MCF 10A (cell line): ENCODE measurements at regions not wholly inside any gene's neighbourhood (a gene's known extent, or its start where the extent isn't known, plus 50 kb on each side); places are given as distances from the start of the nearest gene placed in this dataset.

Experiments
- BruUV-seq: library from RNA; stranded (reverse); fragments of 400-500 nt; replicated peaks from 2 replicates; lab custom pipeline; 2021; lab: Mats Ljungman, UMichigan
- CTCF ChIA-PET: fragments of 300-600 bp; sonication (Branson Sonifier 250); formaldehyde crosslinking; extraction: SDS; loops from one replicate; lab custom pipeline; 2021; ENCODE audit warnings: antibody characterized with exemption, inconsistent platforms; lab: Yijun Ruan, JAX
- POLR2A ChIA-PET: fragments of 300-600, 350-650 bp; sonication (Branson Sonifier 250); formaldehyde crosslinking; extraction: SDS; loops from one replicate; lab custom pipeline; 2020; ENCODE audit warnings: antibody characterized with exemption, inconsistent platforms; lab: Yijun Ruan, JAX
- DNase-seq: peaks from one replicate; pipeline ENCODE4 v3.0.0-alpha.2; 2018; ENCODE audit not compliant: unreplicated experiment
- H3K27ac Mint-ChIP-seq: one replicate; pipeline ENCODE4 v1.8.0; 2022; ENCODE audit warnings: mild to moderate bottlenecking, low read depth, mixed read lengths; ENCODE audit not compliant: unreplicated experiment
- H3K27me3 Mint-ChIP-seq: one replicate; pipeline ENCODE4 v1.8.0; 2022; ENCODE audit warnings: mixed read lengths; ENCODE audit not compliant: insufficient read depth, unreplicated experiment
- H3K36me3 Mint-ChIP-seq: one replicate; pipeline ENCODE4 v1.8.0; 2022; ENCODE audit warnings: mild to moderate bottlenecking, moderate library complexity, mixed read lengths; ENCODE audit not compliant: insufficient read depth, unreplicated experiment
- H3K4me1 Mint-ChIP-seq: one replicate; pipeline ENCODE4 v1.8.0; 2022; ENCODE audit warnings: mixed read lengths; ENCODE audit not compliant: insufficient read depth, unreplicated experiment
- H3K4me3 Mint-ChIP-seq: one replicate; pipeline ENCODE4 v1.8.0; 2022; ENCODE audit warnings: mild to moderate bottlenecking, moderate library complexity, mixed read lengths; ENCODE audit not compliant: unreplicated experiment
- H3K9me3 Mint-ChIP-seq: one replicate; pipeline ENCODE4 v1.8.0; 2022; ENCODE audit warnings: mixed read lengths; ENCODE audit not compliant: unreplicated experiment
- intact Hi-C: fragments of 100-400 bp; cut with micrococcal nuclease; formaldehyde crosslinking; loops from 2 replicates; pipeline ENCODE4 v1.14.1; 2022
- TF ChIP-seq, protein P1 (sequence below): fragments of 200-600 bp; IDR thresholded peaks from one replicate; pipeline ENCODE4 v1.8.0; 2022; ENCODE audit warnings: antibody characterized with exemption, mild to moderate bottlenecking; ENCODE audit not compliant: unreplicated experiment

DNA sequence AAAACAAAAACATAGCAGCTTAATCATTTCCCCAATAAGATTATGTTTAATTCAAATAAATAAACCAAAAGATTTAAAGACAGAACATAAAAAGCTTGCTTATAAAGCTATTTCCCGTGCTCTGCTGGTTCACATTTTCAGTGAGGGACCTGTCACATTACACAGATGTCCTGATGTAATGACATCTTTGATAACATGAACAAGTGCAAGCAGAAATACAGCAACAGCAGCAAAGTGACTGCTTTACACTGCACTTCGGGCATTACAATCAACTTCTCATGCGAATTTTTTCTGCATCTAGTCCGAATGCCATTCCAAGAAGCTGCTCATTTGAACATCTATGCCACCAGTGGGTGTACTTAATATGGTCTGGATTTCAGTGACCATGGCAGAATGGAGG, 940.3 kb upstream of the IGFBP7 start:
- Mint-ChIP-seq H3K36me3 (no peaks in the 10 kb centered on the region), H3K4me1 (no peaks in the 10 kb centered on the region), H3K27me3 (no peaks in the 10 kb centered on the region), H3K27ac (no peak overlapping the region), H3K9me3 (peaks cover 9% of the 10 kb centered on the region), H3K4me3 (no peak overlapping the region)
- ChIA-PET POLR2A (no interaction called here), CTCF (interaction anchor here (1.0 to 1.2 kb wide), 2 partner anchors 12 to 624 kb away, joined by 4 to 6 read pairs; no protein-coding TSS in a partner anchor)
- intact Hi-C loops, result no loop called here
- TF ChIP-seq, protein P1, sequence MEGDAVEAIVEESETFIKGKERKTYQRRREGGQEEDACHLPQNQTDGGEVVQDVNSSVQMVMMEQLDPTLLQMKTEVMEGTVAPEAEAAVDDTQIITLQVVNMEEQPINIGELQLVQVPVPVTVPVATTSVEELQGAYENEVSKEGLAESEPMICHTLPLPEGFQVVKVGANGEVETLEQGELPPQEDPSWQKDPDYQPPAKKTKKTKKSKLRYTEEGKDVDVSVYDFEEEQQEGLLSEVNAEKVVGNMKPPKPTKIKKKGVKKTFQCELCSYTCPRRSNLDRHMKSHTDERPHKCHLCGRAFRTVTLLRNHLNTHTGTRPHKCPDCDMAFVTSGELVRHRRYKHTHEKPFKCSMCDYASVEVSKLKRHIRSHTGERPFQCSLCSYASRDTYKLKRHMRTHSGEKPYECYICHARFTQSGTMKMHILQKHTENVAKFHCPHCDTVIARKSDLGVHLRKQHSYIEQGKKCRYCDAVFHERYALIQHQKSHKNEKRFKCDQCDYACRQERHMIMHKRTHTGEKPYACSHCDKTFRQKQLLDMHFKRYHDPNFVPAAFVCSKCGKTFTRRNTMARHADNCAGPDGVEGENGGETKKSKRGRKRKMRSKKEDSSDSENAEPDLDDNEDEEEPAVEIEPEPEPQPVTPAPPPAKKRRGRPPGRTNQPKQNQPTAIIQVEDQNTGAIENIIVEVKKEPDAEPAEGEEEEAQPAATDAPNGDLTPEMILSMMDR, result no peak
- no peak for DNase-seq
- BruUV-seq, result no TSS peak

DNA sequence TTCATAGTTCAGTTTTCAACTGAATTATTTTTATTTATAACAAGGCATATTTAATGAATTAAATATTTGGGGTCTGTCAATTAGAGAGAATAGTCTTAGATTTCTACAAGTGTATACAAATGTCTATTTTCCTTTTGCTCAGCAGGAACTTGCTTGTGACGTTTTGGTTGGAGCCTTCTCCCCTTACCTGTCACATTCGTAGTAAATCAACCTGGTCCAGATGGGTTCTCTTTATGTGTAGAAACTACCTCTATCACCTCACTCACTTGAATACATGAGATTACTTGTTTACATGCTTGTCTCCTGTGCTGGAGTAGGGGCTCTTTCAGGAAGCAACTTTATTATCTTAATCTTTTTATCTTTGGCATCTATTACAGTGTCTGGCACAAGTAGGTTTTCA, 938.3 kb upstream of the IGFBP7 start:
- no TSS peak for BruUV-seq
- intact Hi-C loops, result no loop called here
- no peak for DNase-seq
- Mint-ChIP-seq H3K27me3 (no peaks in the 10 kb centered on the region), H3K9me3 (peaks cover 20% of the 10 kb centered on the region), H3K36me3 (no peaks in the 10 kb centered on the region), H3K27ac (no peak overlapping the region), H3K4me1 (no peaks in the 10 kb centered on the region), H3K4me3 (no peak overlapping the region)
- ChIA-PET POLR2A (no interaction called here), CTCF (interaction anchor here (0.6 kb wide), 1 partner anchor 270 kb away, joined by 3 read pairs; no protein-coding TSS in a partner anchor)
- TF ChIP-seq, protein P1, result no peak

DNA sequence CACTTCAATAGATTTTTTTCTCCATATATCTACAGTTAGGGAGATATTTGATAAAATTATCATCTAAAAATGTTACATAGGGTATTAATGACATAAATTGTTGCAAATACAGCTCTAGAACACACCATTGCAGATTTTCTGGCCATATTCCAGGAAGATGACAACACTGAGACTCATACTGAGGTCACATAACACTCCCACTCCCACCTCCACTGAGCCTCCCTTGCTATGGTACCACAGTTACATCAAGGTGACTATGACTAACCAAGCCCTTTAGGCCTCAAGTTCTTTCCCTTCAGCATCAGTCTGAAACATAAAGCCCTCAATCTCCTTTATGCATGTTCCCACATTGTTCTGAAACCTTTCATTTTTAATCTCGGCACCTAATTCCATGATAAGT, 932.0 kb upstream of the IGFBP7 start:
- H3K9me3 Mint-ChIP-seq, result peaks cover 15% of the 10 kb centered on the region
- TF ChIP-seq, protein P1, result no peak
- peak; percentile 32 for DNase-seq
- no peaks in the 10 kb centered on the region for H3K27me3 Mint-ChIP-seq
- no peak overlapping the region for H3K4me3 Mint-ChIP-seq
- CTCF ChIA-PET, result no interaction called here
- no peaks in the 10 kb centered on the region for H3K4me1 Mint-ChIP-seq
- intact Hi-C loops, result no loop called here
- POLR2A ChIA-PET, result no interaction called here
- H3K27ac Mint-ChIP-seq, result no peak overlapping the region
- no TSS peak for BruUV-seq
- no peaks in the 10 kb centered on the region for H3K36me3 Mint-ChIP-seq

DNA sequence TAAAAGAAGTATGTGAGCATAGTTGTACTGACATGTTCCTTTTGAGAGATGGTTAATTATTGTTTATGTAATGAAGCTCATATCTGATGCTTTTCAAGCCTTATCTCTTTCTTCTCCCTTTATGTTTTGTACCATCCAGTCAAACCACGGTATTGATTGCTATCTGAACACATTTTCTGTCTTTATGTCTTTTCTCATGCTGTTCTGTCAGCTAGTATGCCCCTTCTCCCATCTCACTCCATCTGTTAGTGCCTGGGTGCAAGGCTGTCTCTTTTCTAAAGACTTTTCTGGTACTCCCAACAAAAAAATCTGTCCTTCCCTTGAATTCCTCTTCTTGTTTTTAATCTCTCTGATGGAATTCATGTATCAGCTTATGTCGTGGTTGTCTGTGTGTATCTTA, 883.8 kb upstream of the IGFBP7 start:
- ChIA-PET CTCF (no interaction called here), POLR2A (interaction anchor here (0.6 kb wide), 1 partner anchor 18 kb away, joined by 3 read pairs; no protein-coding TSS in a partner anchor)
- Mint-ChIP-seq H3K27ac (no peak overlapping the region), H3K27me3 (no peaks in the 10 kb centered on the region), H3K9me3 (no peaks in the 10 kb centered on the region), H3K36me3 (no peaks in the 10 kb centered on the region), H3K4me3 (no peak overlapping the region), H3K4me1 (peaks cover 8% of the 10 kb centered on the region)
- TF ChIP-seq, protein P1, result no peak
- intact Hi-C loops, result no loop called here
- no peak for DNase-seq
- no TSS peak for BruUV-seq
